NB4 (cell line): ENCODE measurements at regions not wholly inside any gene's neighbourhood (a gene's known extent, or its start where the extent isn't known, plus 50 kb on each side); places are given as distances from the start of the nearest gene placed in this dataset.

Source experiments
- DNase-seq: peaks from one replicate; pipeline ENCODE4 v3.0.0; 2010; ENCODE audit warnings: low read depth
- H3K4me3 ChIP-seq: one replicate; pipeline ENCODE4 v1.5.1; 2011; ENCODE audit warnings: mild to moderate bottlenecking, low read depth, low read length, moderate library complexity
- CTCF ChIP-seq: IDR thresholded peaks from one replicate; pipeline ENCODE4 v1.5.1; 2012; ENCODE audit warnings: low read depth, low read length
- MAX ChIP-seq: IDR thresholded peaks from 2 replicates; pipeline ENCODE4 v1.6.1; 2011; ENCODE audit warnings: low read depth, low read length
- MYC ChIP-seq: IDR thresholded peaks from 2 replicates; pipeline ENCODE4 v1.6.1; 2011; ENCODE audit warnings: low read depth, low read length
- POLR2A ChIP-seq: IDR thresholded peaks from 2 replicates; pipeline ENCODE4 v1.6.1; 2011; ENCODE audit warnings: mild to moderate bottlenecking; ENCODE audit not compliant: insufficient read length; ENCODE audit errors: extremely low read depth

- DNase-seq = no peak
- no peak overlapping the region for H3K4me3 ChIP-seq
- TF ChIP-seq MAX = no peak
- no peak for TF ChIP-seq MYC
- TF ChIP-seq POLR2A = no peak
- TF ChIP-seq CTCF = no peak
Measured at GRCh38 chr11:115895594-115895993, 391.4 kb upstream of the CADM1 start.

- TF ChIP-seq CTCF = no peak
- no peak for TF ChIP-seq MAX
- no peak for TF ChIP-seq POLR2A
- no peak for TF ChIP-seq MYC
- DNase-seq = no peak
- H3K4me3 ChIP-seq = no peak overlapping the region
Measured at GRCh38 chr11:115894176-115894575, 390.0 kb upstream of the CADM1 start.

GRCh38 chr11:115893461-115894099, 389.4 kb upstream of the CADM1 start:
- no peak for DNase-seq
- no peak for TF ChIP-seq CTCF
- TF ChIP-seq MYC = no peak
- no peak for TF ChIP-seq POLR2A
- TF ChIP-seq MAX = no peak
- no peak overlapping the region for H3K4me3 ChIP-seq

GRCh38 chr11:115892016-115892415, 387.8 kb upstream of the CADM1 start:
- no peak for DNase-seq
- H3K4me3 ChIP-seq = no peak overlapping the region
- TF ChIP-seq POLR2A (no peak), MAX (no peak), CTCF (no peak), MYC (no peak)

- DNase-seq = no peak
- no peak overlapping the region for H3K4me3 ChIP-seq
- TF ChIP-seq POLR2A = no peak
Measured at GRCh38 chr11:115891581-115891980, 387.4 kb upstream of the CADM1 start.

GRCh38 chr11:115890500-115890899, 386.3 kb upstream of the CADM1 start:
- TF ChIP-seq MYC = no peak
- no peak for TF ChIP-seq MAX
- no peak overlapping the region for H3K4me3 ChIP-seq
- DNase-seq = no peak

GRCh38 chr11:115889712-115890111, 385.5 kb upstream of the CADM1 start:
- DNase-seq = no peak
- TF ChIP-seq CTCF = no peak
- TF ChIP-seq MYC = no peak
- no peak for TF ChIP-seq POLR2A
- TF ChIP-seq MAX = no peak
- no peak overlapping the region for H3K4me3 ChIP-seq
